ENCODE measurements at regions not wholly inside any gene's neighbourhood (a gene's known extent, or its start where the extent isn't known, plus 50 kb on each side); places are given as distances from the start of the nearest gene placed in this dataset.

- DNase-seq = no peak
Observed at GRCh38 chr13:50071379-50071778, 56.1 kb downstream of the KCNRG start.

DNA sequence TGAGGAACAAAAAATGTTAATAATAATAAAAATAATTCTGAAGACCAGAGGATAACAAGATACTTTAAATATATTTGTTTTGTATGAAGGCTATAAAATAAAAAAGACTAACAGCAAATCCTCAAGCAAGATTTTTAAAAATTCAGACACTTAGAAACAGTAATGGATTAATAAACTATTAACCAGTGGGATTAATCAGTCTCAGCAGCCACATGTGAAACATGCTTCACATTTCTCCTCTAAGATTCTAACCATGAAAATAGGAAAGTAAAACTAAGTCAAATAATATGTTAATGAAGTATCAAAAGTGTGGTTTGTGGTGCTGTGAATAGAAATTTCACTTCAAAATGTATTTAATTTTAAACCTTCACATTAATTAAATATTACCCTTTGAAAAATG lies 57.4 kb downstream of the KCNRG start:
- DNase-seq = no peak

DNA sequence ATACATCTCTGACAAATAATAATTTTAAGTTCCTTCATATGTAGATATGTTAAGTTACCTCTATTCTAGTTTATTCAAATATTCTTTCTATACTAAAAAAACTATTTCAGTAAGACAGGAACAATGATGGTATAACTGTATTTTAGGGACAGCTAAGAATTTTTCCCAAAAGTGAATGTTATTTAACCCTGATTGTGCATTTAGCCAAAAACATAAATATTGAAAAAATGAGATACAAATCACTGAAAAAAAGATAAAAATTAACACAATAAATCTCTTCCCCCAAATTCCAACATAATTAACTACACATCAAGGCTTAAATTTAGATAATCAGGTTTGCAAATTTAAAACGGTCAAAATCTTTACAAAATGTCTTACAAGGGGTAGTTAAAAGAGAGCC lies 58.1 kb downstream of the KCNRG start:
- DNase-seq = no peak

DNA sequence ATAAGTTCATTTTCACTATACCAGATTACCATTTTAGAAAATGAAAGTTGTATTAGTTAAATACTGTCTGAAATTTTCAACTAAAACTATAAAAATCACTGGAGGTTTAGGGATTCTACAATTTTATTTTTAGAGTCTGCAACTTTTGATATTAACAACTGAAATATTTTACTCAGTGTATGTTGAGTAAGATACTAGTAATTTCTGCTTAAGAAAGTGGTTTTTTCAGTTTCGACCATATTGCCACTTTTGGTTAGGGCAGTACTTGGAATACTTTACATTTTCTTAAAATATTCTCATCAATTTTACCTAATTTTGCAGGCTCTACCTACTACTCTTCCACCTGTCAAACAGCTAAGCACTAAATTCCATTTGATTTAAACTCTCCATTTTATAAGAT lies 59.6 kb downstream of the KCNRG start:
- no peak for DNase-seq

DNA sequence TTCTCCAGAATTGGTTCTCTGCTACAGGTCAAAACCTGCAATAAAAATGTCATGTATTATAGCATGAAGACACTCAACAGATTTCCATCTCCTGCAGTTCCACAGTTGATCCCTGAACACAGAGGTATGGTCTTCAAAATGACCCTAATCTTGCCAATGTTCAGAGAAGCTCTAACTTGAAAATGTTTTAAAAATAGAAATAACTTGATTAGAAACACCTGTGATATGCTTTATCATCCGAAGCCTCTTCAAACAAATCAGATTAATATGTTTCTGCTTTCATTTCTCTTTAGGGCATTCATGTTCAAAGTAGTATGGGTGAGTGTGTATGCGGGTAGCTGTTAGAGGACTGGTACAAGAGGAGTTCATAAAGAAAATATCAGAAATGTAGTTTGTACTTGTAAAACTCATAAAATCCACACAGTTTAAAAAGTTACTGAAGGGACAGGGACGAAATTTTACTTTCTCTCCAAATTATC lies 60.4 kb downstream of the KCNRG start:
- no peak for DNase-seq

DNA sequence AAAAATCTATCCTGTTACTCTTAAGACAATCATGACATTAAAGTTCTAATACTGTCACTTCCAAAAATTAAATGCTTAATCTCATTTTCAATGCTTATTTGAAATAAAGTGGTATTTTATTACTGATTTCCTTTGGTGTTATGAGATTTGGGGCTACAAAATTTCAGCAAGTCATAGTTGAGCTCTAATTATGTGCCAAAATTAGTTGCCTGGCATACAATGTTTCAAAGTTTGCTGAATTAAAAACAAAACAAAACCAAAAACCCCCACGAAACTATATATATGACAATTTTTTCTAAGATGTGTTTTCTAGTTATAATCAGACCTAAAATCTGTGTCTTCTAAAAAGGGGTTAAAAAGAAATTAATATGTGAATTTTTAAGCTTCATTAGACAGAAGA lies 62.2 kb downstream of the KCNRG start:
- DNase-seq = peak; percentile 38

DNA sequence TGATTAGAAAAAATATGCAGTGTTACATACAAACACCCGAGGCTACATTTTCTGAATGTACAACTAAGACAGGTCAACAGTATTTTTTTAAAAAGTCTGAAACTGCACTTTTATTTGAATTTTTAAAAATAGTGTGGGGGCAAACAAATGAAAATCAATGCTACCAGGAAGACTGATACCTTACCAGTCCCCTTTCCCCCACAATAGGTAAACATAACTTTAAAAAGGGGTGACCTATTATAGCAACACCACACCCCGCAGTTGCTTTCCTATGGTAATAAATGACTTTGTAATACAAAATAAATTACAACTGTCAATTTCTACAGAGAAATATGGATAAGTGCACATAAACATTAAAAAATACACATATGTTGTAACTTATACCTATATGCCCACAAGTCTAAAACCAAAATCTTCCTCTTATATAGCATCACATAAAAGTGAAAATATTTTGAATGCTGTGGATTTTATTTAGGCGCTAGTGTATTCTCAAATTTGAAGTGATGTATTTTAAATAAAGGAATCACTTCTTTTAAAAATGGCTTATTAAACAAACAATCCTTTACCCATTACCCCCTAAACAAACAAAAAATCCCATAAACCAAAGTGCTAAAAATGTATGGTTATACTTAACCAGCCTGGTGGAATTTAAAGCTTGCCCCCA lies 63.1 kb downstream of the KCNRG start:
- DNase-seq = no peak

- DNase-seq = no peak
Observed at GRCh38 chr13:50078895-50079654, 63.8 kb downstream of the KCNRG start.

DNA sequence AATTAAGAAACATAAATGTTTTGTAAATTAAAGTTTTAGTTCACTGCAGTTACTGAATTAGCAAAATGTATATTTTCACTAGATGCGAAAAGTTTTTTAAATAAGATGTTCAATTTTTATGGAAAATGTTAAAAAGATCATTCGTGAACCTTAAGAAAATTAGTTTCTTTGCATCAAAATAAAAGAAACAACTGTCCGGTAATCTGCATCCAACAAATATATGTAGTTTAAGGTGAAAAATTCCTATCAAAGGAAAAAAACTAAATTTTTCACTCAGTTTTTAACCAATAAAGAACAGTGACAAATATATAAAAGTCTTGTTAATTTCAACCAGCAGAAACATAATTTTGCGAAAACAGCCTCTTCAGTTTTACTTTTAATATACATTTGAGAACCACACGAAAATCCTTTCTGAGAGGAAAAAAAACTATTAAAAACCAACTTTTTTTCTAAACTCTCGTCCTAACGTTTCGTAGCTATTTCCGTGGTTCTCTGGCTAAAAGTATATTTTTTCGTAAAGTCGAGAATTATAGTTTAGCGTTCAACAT lies 64.5 kb downstream of the KCNRG start:
- no peak for DNase-seq

- DNase-seq = peak; percentile 73
Observed at GRCh38 chr13:50080203-50080910, 65.1 kb downstream of the KCNRG start.

DNA sequence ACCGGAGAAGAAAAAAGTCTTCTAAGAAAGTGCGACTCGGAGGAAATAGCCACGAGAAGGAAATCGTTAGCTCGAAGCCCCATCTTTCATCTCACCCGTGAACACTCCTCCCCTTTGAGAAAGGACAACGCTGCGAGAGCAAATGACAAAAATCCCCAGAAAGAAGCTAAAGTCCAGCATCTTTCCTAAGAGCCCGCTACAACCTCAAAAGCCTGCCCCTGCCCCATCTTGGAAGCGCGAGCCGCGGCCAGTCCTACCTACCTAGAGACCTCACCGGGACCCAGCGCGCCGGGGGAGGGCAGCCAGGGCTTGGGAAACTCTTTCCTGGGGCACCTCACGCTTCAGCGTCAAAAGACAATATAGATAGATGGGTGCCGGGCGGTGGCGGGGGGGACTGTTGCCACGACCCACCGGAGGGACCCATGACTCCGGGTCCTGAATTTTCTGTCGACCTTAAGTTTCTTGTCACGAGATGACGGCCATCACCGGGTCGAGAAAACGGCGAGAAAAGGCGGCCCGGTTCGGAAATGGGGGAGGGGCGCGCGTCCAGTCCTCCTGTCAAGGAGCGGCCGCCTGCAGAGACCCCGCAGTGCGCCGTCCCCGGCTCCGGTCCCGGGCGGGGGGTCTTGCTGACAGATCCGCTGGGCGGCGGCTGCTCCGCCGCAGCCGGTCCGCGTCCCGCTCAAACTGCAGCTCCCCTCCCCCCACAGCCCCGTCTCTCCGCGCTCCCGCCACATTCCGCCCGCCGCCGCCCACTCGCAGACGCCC lies 65.9 kb downstream of the KCNRG start:
- peak; percentile 68 for DNase-seq

DNA sequence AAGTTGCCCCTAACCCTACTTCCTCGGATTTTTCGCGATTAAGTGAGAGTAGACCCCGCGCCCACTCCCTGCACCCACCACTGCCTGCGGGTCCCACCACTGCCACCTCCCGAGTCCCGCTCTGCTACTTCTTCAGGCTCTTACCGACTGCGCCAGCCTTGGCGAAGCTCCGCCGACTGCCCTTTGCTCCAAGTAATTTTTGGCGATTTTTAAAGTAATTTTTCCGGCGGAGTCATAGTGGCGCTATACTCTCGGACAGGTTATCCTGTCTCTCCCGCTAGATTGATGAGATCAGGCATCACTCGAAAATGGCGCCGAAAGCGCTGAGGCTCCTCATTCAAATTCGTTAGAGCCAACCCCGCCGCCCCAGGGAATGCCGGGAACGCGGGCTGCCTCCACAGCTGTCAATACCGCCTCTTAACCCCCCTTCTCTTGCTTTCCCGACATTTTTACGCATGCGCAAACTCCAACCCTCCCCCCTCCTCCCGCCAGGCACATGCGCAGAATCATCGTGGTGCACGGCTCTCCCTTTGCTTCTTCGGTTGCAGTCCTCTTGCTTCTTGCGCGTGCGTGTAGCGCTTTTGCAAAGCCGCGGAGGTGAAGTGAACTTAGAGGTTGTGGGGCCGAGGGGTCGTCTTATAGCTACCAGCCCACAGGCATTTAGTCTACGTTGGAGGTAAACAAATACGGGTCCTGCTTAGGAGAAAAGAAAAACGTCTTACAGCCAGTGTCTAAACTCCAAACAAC lies 66.6 kb downstream of the KCNRG start:
- peak; percentile 100 for DNase-seq

DNA sequence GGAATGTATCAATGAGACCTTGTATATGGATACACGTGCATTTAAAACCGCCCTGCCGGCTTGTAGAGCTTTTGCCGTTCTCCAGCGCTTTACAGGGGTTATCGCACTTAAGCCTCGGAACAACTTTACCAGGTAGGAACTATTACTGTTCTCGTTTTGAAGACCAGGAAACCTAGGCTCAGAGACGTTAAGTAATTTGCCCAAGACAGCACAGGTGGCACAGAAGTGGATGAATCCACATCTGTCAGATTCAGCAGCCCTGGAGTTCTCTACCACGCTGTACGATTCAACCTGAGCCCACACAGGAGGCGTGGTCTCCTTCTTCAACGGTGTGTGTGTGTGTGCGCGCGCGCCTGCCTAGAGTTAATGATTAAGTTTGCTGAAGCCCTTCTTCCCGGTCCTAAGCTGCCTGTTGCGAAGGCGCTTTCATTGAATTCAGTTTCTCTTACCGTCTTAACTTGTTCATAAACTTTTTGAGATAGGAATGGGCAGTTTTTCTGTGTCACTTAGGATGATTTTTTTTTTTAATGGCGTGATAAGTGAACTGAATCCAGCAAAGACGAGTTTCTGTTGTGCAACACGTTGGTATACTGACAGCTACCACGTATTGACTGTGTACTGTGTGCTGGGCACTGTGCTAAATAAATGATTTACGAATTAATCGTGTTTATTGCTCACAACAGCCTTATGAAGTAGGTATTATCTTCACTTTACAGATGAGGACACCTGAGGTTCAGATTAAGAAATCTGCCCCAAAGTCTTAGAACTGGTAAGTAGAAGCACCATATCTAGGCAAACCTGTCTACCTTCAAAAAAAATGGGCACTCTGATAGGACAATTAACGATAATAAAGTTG lies 67.4 kb downstream of the KCNRG start:
- peak; percentile 82 for DNase-seq

DNA sequence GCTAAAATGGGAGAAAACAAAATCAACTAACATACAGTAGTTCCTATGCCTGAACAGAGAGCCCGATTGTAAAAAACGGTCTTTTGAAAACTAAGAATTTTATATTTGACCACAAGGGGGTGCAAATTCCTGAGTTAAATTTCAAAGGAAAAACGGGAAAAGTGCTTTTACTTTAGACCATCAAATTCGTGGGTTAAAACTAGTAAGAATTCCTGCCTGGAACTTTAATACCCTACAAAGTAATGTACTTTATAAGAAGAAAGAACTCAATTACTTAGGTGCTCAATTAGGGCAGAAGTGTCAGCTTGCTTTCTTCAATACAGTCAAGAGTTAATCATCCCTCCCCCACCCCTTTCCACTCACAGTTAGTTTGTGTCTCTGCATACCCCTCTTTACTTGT lies 69.8 kb downstream of the KCNRG start:
- DNase-seq = peak; percentile 53

- no peak for DNase-seq
Observed at GRCh38 chr13:50089633-50090032, 74.4 kb downstream of the KCNRG start.

GRCh38 chr13:50090211-50090610 lies 75.0 kb downstream of the KCNRG start:
- DNase-seq = no peak

- DNase-seq = no peak
Observed at GRCh38 chr13:50094615-50095293, 79.5 kb downstream of the KCNRG start.

- no peak for DNase-seq
Observed at GRCh38 chr13:50098693-50099092, 83.4 kb downstream of the KCNRG start.

- DNase-seq = no peak
Observed at GRCh38 chr13:50099473-50099872, 84.2 kb downstream of the KCNRG start.

- no peak for DNase-seq
Observed at GRCh38 chr13:50101590-50101989, 86.3 kb downstream of the KCNRG start.
